Activated CD4-positive, alpha-beta T cell treated with anti-CD3 and anti-CD28 coated beads for 36 hours (primary cell): ENCODE measurements at regions not wholly inside any gene's neighbourhood (a gene's known extent, or its start where the extent isn't known, plus 50 kb on each side); places are given as distances from the start of the nearest gene placed in this dataset.

Experiments
- ATAC-seq: fragments of 200-7000 bp; cut with Tn5 transposase; one replicate; pipeline ENCODE4 v1.10.0; 2021; ENCODE audit warnings: mild to moderate bottlenecking, moderate library complexity
- CTCF ChIA-PET: fragments of 350-600 bp; sonication (Branson Sonifier 250); formaldehyde crosslinking; loops from one replicate; lab custom pipeline; 2021; ENCODE audit warnings: antibody characterized with exemption; lab: Charles Lee
- POLR2A ChIA-PET: fragments of 350-600 bp; sonication (Branson Sonifier 250); formaldehyde crosslinking; loops from one replicate; lab custom pipeline; 2021; ENCODE audit warnings: antibody characterized with exemption, inconsistent platforms; lab: Charles Lee
- DNase-seq: peaks from one replicate; pipeline ENCODE4 v3.0.0-alpha.2; 2020
- H3K27ac Mint-ChIP-seq: one replicate; pipeline ENCODE4 v1.8.0; 2021; ENCODE audit warnings: mixed read lengths
- H3K27me3 Mint-ChIP-seq: one replicate; pipeline ENCODE4 v1.8.0; 2021; ENCODE audit warnings: mixed read lengths
- H3K36me3 Mint-ChIP-seq: one replicate; pipeline ENCODE4 v1.8.0; 2021; ENCODE audit warnings: low read depth, mixed read lengths
- H3K4me1 Mint-ChIP-seq: one replicate; pipeline ENCODE4 v1.8.0; 2021; ENCODE audit warnings: mixed read lengths
- H3K4me3 Mint-ChIP-seq: one replicate; pipeline ENCODE4 v1.8.0; 2021; ENCODE audit warnings: mild to moderate bottlenecking, moderate library complexity, mixed read lengths
- H3K9me3 Mint-ChIP-seq: one replicate; pipeline ENCODE4 v1.8.0; 2021; ENCODE audit warnings: low read depth, mixed read lengths
- intact Hi-C, 2 experiments: fragments of 100-400 bp; cut with DNase I in 1 of 2; cut with micrococcal nuclease in 1 of 2; formaldehyde crosslinking; loops; one replicate each; pipeline versions ENCODE4 v1.14.2 to v1.15.1; 2022 to 2024; cut with DNase I, micrococcal nuclease

DNA sequence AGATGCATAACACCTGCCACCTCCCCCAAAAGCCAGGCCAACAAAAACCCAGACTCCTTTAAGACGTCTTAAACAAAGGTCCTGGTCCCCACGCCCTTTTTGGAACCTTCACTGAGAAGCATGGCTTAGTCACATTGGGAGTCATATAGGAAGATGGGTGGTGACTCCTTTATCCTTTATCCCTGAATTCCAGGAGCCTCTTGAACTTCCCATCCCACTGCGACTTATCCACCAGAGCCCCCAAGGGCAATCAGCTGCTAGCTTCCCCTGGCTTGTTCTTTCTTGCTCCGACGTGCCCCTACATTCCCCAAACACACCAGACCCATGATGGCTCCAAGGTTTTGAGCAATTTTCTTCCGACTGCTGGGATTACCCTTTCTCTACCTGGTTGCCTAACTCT is 567.0 kb upstream of the CADM1 start:
- ChIA-PET CTCF (no interaction called here), POLR2A (no interaction called here)
- ATAC-seq, result no peak

DNA sequence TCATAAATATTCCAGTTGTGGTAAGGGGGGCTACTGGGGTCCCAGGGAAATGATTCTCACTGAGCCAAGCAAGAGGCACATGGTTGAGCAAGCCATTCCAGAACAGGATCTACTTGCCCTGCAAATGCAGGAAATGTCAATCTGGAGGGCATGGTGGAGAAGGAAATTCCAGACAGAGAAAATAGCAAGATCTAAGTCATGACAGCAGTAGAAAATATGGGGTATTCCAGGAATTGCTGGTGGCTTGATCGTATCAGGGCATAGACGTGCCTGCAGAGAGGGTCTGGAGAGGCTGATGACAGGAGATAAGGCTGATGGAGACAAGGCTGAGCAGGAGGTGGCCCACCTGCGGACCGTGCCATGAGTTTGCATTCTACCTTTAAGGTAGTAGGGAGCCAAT is 566.3 kb upstream of the CADM1 start:
- Mint-ChIP-seq H3K27ac (no peak overlapping the region), H3K36me3 (no peaks in the 10 kb centered on the region), H3K4me1 (no peaks in the 10 kb centered on the region), H3K4me3 (no peak overlapping the region), H3K9me3 (no peaks in the 10 kb centered on the region), H3K27me3 (no peaks in the 10 kb centered on the region)
- intact Hi-C loops, result loop anchor here in 1 of 2 experiments (10.0 kb wide), 1 partner anchor 746 kb away; no protein-coding TSS in a partner anchor
- POLR2A ChIA-PET, result no interaction called here
- DNase-seq (no peak), ATAC-seq (no peak)
- CTCF ChIA-PET, result no interaction called here

More for the DNA sequence above, 567.0 kb upstream of the CADM1 start:
- no peaks in the 10 kb centered on the region for H3K4me1 Mint-ChIP-seq
- H3K27me3 Mint-ChIP-seq, result no peaks in the 10 kb centered on the region
- intact Hi-C loops, result loop anchor here in 1 of 2 experiments (10.0 kb wide), 1 partner anchor 746 kb away; no protein-coding TSS in a partner anchor
- no peak overlapping the region for H3K27ac Mint-ChIP-seq
- no peak for DNase-seq
- no peak overlapping the region for H3K4me3 Mint-ChIP-seq
- H3K36me3 Mint-ChIP-seq, result no peaks in the 10 kb centered on the region
- no peaks in the 10 kb centered on the region for H3K9me3 Mint-ChIP-seq

DNA sequence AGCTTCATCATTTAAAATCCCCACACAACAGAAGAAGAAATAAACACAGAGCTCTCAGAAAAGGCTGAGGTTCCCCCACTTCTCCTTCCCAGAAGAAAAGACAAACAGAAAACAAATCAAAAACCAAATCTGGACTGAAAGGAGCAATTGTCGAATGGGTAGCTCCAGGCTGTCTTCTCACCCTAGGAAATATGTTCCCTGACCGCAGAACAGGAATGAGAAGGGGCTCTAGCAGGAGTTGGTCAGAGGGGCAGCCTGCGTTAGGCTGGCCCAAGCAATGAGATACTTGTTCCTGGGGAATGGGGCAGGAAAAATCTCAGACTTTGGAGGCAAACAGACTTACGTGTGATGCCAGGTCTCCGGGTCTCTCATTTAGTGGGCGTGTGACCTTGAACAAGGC is 562.6 kb upstream of the CADM1 start:
- Mint-ChIP-seq H3K4me3 (no peak overlapping the region), H3K27me3 (peaks cover 2% of the 10 kb centered on the region), H3K27ac (no peak overlapping the region), H3K9me3 (no peaks in the 10 kb centered on the region), H3K36me3 (no peaks in the 10 kb centered on the region), H3K4me1 (no peaks in the 10 kb centered on the region)
- ATAC-seq, result no peak
- ChIA-PET CTCF (no interaction called here), POLR2A (no interaction called here)
- intact Hi-C loops, result no loop called here
- DNase-seq, result no peak

DNA sequence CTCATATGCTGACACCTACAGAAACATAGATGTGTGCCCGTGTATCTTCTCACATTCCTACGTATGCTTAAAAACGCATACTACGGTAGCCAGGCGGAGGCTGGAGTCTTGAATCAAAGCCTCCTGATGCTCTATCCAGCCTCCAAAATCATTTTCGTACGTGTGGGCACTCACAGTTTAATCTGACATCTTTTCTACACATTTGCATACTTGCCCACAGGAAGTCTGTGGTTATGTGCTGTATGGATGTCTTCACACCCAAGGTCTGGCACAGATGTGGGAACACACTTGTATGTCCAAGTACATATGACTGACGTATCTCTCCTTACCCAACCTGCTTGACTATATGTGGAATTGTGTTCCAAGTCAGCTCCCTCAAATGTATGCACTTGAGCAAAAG is 561.8 kb upstream of the CADM1 start:
- ATAC-seq (no peak), DNase-seq (no peak)
- Mint-ChIP-seq H3K9me3 (no peaks in the 10 kb centered on the region), H3K27me3 (peaks cover 2% of the 10 kb centered on the region), H3K4me3 (no peak overlapping the region), H3K36me3 (no peaks in the 10 kb centered on the region), H3K27ac (no peak overlapping the region), H3K4me1 (no peaks in the 10 kb centered on the region)
- POLR2A ChIA-PET, result no interaction called here
- intact Hi-C loops, result no loop called here
- CTCF ChIA-PET, result no interaction called here

DNA sequence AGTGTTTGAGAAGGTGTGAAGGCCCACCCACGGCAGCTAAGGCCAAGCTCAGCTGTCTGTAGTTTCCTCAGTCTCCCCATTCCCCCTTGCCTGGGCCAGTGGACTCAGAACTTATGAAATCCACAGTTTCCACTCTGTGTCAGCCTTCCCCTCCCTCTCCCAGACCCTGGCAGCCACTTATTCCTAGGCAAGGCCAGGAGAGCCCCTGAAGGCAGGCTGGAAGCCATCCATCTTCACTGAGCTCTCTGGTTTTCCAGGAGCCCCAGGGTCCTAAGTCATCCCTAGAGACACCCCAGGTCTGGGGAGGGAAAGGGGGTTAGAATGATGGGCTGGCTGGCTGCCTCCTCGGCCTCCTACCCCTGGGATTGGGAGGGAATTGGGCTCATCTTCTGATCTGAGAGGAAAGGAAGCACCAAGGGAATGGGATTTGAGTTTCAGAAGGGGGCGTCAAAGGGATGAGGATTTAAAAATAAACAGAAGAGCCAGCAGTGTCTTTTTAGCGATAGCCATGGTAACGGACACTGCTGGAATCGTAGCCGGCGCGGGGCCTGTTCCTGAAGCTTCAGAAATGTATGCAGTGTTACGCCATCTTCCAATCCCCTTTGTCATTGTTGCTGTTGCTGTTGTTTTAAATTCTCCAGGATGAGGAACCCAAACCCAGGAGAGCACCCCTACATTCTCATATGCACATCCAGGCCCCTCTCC is 561.1 kb upstream of the CADM1 start:
- Mint-ChIP-seq H3K27ac (no peak overlapping the region), H3K4me1 (no peaks in the 10 kb centered on the region), H3K4me3 (no peak overlapping the region), H3K27me3 (peaks cover 2% of the 10 kb centered on the region), H3K36me3 (no peaks in the 10 kb centered on the region), H3K9me3 (no peaks in the 10 kb centered on the region)
- intact Hi-C loops, result no loop called here
- ATAC-seq (no peak), DNase-seq (no peak)
- POLR2A ChIA-PET, result no interaction called here
- CTCF ChIA-PET, result no interaction called here

DNA sequence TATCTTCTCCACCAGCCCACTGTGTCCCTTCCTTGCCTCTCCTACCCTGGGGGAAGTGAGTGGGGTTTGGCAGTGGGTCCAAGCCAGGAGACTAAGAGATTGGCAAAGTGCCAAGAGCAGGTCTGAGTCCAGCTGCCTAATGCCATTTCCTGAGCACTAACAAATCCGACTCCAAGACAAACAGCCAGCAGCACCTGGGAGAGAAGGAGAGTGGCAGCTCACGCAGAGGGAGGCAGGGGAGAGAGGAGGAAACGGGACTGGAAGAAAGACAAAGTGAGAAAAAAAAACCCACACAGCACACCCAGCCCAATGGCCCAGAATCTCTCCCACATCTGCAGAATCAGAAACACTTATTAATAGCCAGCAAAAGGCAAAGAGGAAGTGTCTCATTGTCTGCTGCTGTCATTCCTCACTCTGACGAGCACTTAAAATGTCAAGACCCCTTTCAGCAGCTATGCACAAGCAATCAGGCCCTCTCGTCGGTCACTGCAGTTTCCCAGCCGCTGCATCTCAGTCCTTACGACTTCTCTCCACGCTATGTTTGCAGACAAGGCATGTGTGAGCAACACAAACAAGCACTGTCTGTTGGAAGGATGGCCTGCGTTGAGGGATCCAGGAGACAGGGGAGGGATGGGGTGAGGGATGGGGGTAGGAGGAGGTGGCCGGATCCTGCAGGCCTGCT is 558.4 kb upstream of the CADM1 start:
- ATAC-seq, result no peak
- no peaks in the 10 kb centered on the region for H3K36me3 Mint-ChIP-seq
- H3K4me3 Mint-ChIP-seq, result no peak overlapping the region
- POLR2A ChIA-PET, result no interaction called here
- peaks cover 2% of the 10 kb centered on the region for H3K27me3 Mint-ChIP-seq
- CTCF ChIA-PET, result no interaction called here
- intact Hi-C loops, result no loop called here
- H3K4me1 Mint-ChIP-seq, result no peaks in the 10 kb centered on the region
- no peaks in the 10 kb centered on the region for H3K9me3 Mint-ChIP-seq
- no peak for DNase-seq
- no peak overlapping the region for H3K27ac Mint-ChIP-seq

DNA sequence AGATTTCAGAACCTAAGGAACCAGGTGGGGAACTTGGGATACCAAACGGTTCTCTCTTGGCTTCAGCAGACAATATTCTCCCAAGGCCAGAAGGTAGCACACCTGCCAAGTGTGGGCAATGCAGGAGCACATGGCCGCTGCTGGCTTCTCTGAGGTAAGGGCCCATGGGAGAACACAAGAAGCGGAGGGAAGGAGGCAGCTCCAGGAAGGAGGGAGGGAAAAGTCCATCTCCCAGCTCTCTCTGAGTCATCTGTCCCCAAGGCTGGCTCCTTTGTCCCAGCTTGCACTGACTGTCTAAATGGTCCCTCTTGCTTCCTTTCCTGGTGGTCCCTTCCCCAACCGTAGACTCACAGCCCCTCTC is 557.9 kb upstream of the CADM1 start:
- Mint-ChIP-seq H3K4me3 (no peak overlapping the region), H3K36me3 (no peaks in the 10 kb centered on the region), H3K9me3 (no peaks in the 10 kb centered on the region), H3K27me3 (peaks cover 2% of the 10 kb centered on the region), H3K4me1 (no peaks in the 10 kb centered on the region), H3K27ac (no peak overlapping the region)
- intact Hi-C loops, result no loop called here
- CTCF ChIA-PET, result no interaction called here
- no peak for ATAC-seq
- DNase-seq, result no peak
- POLR2A ChIA-PET, result no interaction called here

DNA sequence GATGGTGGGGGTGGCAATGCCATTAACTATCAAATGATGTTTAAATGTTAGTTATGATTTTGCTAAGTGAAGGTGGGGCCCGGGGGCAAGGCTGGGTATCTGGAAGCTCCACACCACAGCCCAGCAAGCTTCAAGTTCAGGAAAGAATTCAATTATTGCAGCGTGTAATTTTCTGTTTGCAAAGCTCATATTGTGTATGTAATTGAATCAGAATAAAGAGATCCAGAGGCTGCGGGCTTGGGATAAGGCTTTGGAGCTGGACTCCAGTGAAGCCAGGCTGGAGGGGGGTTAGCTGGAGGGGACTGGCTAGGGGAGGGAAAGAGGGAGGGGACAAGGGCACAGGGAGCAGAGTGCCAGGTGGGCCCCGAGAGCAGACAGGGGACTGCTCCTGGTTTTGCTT is 557.1 kb upstream of the CADM1 start:
- H3K27ac Mint-ChIP-seq, result no peak overlapping the region
- peaks cover 3% of the 10 kb centered on the region for H3K27me3 Mint-ChIP-seq
- ChIA-PET CTCF (no interaction called here), POLR2A (no interaction called here)
- no peaks in the 10 kb centered on the region for H3K9me3 Mint-ChIP-seq
- no peak overlapping the region for H3K4me3 Mint-ChIP-seq
- ATAC-seq (no peak), DNase-seq (no peak)
- no peaks in the 10 kb centered on the region for H3K36me3 Mint-ChIP-seq
- intact Hi-C loops, result no loop called here
- no peaks in the 10 kb centered on the region for H3K4me1 Mint-ChIP-seq

DNA sequence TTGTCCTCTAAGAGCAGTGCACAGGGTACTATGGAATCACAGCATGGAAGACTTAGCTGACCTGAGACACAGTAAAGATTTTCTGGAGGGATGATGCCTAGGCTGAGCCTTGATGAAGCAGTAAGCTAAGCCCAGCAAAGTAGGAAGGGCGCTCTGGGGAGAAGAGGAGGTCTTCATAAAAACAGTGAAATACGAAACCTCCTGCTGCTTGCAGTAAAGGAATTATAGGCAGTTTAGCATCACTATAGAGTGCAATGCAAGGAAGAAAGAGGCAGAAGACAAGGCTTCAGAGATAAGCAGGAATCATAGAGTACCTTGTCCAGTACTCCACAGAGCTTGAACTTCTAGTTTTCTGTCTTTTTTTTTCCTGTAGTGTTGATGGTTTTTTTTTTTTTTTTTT is 555.7 kb upstream of the CADM1 start:
- ATAC-seq (no peak), DNase-seq (no peak)
- CTCF ChIA-PET, result no interaction called here
- intact Hi-C loops, result no loop called here
- no peak overlapping the region for H3K4me3 Mint-ChIP-seq
- H3K27me3 Mint-ChIP-seq, result peaks cover 4% of the 10 kb centered on the region
- H3K4me1 Mint-ChIP-seq, result no peaks in the 10 kb centered on the region
- H3K36me3 Mint-ChIP-seq, result no peaks in the 10 kb centered on the region
- no peaks in the 10 kb centered on the region for H3K9me3 Mint-ChIP-seq
- no peak overlapping the region for H3K27ac Mint-ChIP-seq
- POLR2A ChIA-PET, result no interaction called here

DNA sequence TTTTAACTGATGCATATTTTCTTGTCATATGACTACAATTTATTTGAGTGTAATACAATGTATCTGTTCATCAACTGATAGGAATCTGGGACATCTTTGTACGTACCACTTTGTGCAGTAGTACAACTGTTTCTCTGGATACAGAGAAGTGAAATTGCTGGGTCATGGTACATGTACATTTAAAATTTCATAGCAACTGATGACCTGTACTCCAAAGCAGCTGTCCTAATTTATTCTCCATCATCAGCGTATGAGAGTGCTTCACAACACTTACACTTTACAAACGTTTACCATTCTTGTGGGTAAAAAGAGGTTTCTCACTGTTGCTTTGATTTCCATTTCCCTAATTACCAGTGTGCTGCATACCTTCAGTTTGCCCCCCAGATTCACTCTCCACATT is 552.8 kb upstream of the CADM1 start:
- no peak overlapping the region for H3K4me3 Mint-ChIP-seq
- no peaks in the 10 kb centered on the region for H3K36me3 Mint-ChIP-seq
- ATAC-seq, result no peak
- ChIA-PET POLR2A (no interaction called here), CTCF (no interaction called here)
- DNase-seq, result no peak
- H3K9me3 Mint-ChIP-seq, result no peaks in the 10 kb centered on the region
- H3K27ac Mint-ChIP-seq, result no peak overlapping the region
- peaks cover 5% of the 10 kb centered on the region for H3K27me3 Mint-ChIP-seq
- intact Hi-C loops, result no loop called here
- H3K4me1 Mint-ChIP-seq, result no peaks in the 10 kb centered on the region

DNA sequence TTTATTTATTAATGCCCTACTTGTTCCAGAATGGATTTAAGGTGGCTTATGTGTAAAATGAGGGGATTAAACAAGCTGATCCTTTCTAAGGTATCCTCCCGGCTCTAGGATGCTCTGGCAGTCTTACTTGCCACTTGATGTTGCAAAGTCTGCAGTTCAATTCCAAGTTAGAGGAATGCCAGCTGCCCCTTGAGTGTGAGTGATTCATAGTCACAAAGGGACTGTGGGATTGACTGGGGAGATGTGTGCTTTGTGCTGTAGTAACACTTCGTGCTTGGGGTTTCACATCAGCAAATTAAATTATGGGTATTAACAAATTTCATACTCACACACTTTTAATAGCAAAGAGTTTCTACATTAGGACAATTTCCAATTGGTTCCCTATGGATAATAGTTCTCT is 550.8 kb upstream of the CADM1 start:
- DNase-seq, result no peak
- no peaks in the 10 kb centered on the region for H3K4me1 Mint-ChIP-seq
- peaks cover 5% of the 10 kb centered on the region for H3K27me3 Mint-ChIP-seq
- H3K9me3 Mint-ChIP-seq, result no peaks in the 10 kb centered on the region
- intact Hi-C loops, result no loop called here
- no peak for ATAC-seq
- H3K36me3 Mint-ChIP-seq, result no peaks in the 10 kb centered on the region
- H3K27ac Mint-ChIP-seq, result no peak overlapping the region
- POLR2A ChIA-PET, result no interaction called here
- no peak overlapping the region for H3K4me3 Mint-ChIP-seq
- CTCF ChIA-PET, result no interaction called here

DNA sequence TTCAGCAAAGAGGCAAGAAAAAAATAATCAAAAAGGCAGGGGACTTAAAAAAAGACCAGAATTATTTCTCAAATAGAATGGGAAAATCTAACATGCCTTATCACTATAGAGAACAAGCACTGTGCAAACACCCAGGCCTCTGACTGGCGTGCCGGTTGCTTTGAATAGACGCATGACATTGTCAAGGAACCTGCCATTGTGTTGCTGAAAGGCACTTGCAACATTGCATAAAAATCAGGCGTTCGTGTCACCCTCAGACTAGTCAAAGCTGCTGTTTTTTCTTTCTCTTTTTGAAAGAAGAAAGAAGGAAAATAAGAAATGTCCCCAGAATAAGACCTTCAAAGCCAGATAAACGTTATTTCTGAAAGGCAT is 549.3 kb upstream of the CADM1 start:
- POLR2A ChIA-PET, result no interaction called here
- intact Hi-C loops, result no loop called here
- no peaks in the 10 kb centered on the region for H3K36me3 Mint-ChIP-seq
- ATAC-seq, result no peak
- CTCF ChIA-PET, result no interaction called here
- DNase-seq, result no peak
- H3K4me3 Mint-ChIP-seq, result no peak overlapping the region
- no peaks in the 10 kb centered on the region for H3K9me3 Mint-ChIP-seq
- H3K4me1 Mint-ChIP-seq, result no peaks in the 10 kb centered on the region
- no peak overlapping the region for H3K27ac Mint-ChIP-seq
- H3K27me3 Mint-ChIP-seq, result peaks cover 5% of the 10 kb centered on the region
